ENCODE measurements at regions not wholly inside any gene's neighbourhood (a gene's known extent, or its start where the extent isn't known, plus 50 kb on each side); places are given as distances from the start of the nearest gene placed in this dataset.

- TF ChIP-seq EZH2 (IDR thresholded peaks at IDR 0.05; ENCODE audit: low read length, unreplicated experiment) (no peak), EZH2phosphoT487 (IDR thresholded peaks at IDR 0.05; ENCODE audit: borderline replicate concordance, low read length) (no peak)
Measured at GRCh38 chr13:109426690-109426990, 359.7 kb downstream of the IRS2 start.

All from PC-3 (cell line).